ENCODE measurements at regions not wholly inside any gene's neighbourhood (a gene's known extent, or its start where the extent isn't known, plus 50 kb on each side); places are given as distances from the start of the nearest gene placed in this dataset.

GRCh38 chr13:99636306-99636705 lies 135.0 kb downstream of the TM9SF2 start:
- TF ChIP-seq, protein P1, sequence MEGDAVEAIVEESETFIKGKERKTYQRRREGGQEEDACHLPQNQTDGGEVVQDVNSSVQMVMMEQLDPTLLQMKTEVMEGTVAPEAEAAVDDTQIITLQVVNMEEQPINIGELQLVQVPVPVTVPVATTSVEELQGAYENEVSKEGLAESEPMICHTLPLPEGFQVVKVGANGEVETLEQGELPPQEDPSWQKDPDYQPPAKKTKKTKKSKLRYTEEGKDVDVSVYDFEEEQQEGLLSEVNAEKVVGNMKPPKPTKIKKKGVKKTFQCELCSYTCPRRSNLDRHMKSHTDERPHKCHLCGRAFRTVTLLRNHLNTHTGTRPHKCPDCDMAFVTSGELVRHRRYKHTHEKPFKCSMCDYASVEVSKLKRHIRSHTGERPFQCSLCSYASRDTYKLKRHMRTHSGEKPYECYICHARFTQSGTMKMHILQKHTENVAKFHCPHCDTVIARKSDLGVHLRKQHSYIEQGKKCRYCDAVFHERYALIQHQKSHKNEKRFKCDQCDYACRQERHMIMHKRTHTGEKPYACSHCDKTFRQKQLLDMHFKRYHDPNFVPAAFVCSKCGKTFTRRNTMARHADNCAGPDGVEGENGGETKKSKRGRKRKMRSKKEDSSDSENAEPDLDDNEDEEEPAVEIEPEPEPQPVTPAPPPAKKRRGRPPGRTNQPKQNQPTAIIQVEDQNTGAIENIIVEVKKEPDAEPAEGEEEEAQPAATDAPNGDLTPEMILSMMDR (conservative IDR thresholded peaks at IDR 0.05; ENCODE audit: low read depth, low read length): no peak
- no peak for DNase-seq (ENCODE audit: low read depth)
- H3K4me3 ChIP-seq (ENCODE audit: low read depth, low read length): no peak overlapping the region

DNA sequence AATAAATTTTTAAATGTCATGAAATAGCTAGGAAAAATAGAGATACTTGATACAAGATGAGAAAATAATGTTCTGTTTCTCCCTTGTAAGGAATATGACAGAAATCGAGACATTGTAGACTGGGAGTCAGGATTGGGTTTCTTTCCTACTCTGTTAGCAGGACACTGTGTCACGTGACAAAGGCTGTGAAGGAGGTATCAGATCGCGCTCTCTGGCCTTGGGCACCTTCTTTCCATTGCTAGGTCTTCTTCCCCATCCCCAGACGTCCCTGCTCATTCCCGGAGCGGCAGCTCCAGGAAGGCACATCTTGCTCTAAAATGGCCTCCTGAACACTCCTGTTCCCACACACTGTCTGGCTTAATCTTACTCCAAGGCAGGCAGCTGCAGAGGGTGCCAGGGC lies 133.4 kb downstream of the TM9SF2 start:
- DNase-seq (ENCODE audit: low read depth): no peak
- H3K4me3 ChIP-seq (ENCODE audit: low read depth, low read length): no peak overlapping the region
- TF ChIP-seq, protein P1 (conservative IDR thresholded peaks at IDR 0.05; ENCODE audit: low read depth, low read length): no peak

DNA sequence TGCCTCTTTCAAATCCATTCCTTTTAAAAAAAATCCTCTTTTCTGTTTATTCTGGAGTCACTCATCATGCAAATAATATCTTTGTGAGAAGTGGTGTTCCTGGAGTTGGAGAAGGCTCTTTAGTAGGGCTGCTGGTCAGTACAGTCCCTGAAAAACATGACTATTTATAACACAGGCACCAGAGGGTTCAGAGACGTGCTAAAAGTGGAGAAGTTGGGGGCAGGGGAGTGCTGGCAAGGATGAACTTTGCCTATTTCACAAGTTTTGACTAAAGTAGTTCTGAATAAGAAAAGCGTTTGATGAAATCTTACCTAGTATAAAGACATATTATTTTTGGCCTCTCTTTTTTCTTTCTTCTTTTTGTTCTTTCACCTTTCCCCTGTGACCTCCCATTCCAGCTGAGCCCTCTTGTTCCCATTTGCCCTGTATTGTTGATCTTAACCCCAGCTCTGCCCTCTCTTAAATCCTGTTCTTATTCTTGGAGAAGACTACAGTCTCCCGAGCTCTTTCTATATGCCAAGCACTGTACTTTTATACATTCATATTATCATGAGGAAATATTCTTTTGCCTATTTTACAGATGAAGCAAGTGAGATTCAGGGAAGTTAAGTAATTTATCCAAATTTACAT lies 129.1 kb downstream of the TM9SF2 start:
- no peak overlapping the region for H3K4me3 ChIP-seq (ENCODE audit: low read depth, low read length)
- TF ChIP-seq, protein P1 (conservative IDR thresholded peaks at IDR 0.05; ENCODE audit: low read depth, low read length): no peak
- DNase-seq (ENCODE audit: low read depth): no peak

DNA sequence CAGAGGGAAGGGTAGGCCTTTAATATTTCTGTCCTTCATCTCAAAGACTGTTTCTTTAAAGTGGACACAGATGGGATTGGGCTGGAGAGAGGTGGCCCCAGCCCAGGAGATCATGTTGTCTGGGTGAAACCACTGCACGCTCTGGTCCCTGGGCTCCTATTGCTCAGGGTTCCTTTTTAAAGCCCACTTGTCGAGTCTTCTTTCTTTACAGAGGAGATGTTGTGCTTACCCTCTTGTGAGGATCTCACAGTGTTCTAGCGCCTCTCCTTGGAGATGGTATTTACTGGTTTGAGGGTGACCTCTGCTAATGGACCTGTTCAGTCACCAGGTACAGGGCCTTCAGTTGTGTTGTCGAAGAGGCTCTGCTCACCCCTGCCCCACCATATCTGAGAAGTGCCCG lies 128.4 kb downstream of the TM9SF2 start:
- DNase-seq (ENCODE audit: low read depth): no peak
- TF ChIP-seq, protein P1 (conservative IDR thresholded peaks at IDR 0.05; ENCODE audit: low read depth, low read length): no peak

GRCh38 chr13:99628442-99628841 lies 127.2 kb downstream of the TM9SF2 start:
- H3K4me3 ChIP-seq (ENCODE audit: low read depth, low read length): no peak overlapping the region
- DNase-seq (ENCODE audit: low read depth): no peak
- TF ChIP-seq, protein P1 (conservative IDR thresholded peaks at IDR 0.05; ENCODE audit: low read depth, low read length): no peak

More for the DNA sequence above, 128.4 kb downstream of the TM9SF2 start:
- H3K4me3 ChIP-seq (ENCODE audit: low read depth, low read length): no peak overlapping the region

GRCh38 chr13:99626461-99627082 lies 125.3 kb downstream of the TM9SF2 start:
- TF ChIP-seq, protein P1 (conservative IDR thresholded peaks at IDR 0.05; ENCODE audit: low read depth, low read length): no peak
- peak overlapping the region; percentile 4 for H3K4me3 ChIP-seq (ENCODE audit: low read depth, low read length)
- no peak for DNase-seq (ENCODE audit: low read depth)
